H1 (cell line): ENCODE measurements at regions not wholly inside any gene's neighbourhood (a gene's known extent, or its start where the extent isn't known, plus 50 kb on each side); places are given as distances from the start of the nearest gene placed in this dataset.

Source experiments
- CTCF ChIA-PET: fragments of 300-600 bp; sonication (Branson Sonifier 250); formaldehyde crosslinking; loops from one replicate; lab custom pipeline; 2021; ENCODE audit not compliant: partially characterized antibody; lab: Charles Lee
- POLR2A ChIA-PET: fragments of 300-600 bp; sonication (Branson Sonifier 250); formaldehyde crosslinking; loops from one replicate; lab custom pipeline; 2021; ENCODE audit warnings: inconsistent platforms; ENCODE audit not compliant: partially characterized antibody; lab: Charles Lee
- DNase-seq, 2 experiments: peaks; one replicate each; pipeline versions ENCODE4 v3.0.0 to v3.0.0-alpha.2; 2010 to 2022; ENCODE audit warnings: low spot score in 2 of 2, low read depth in 1 of 2, mixed read lengths in 1 of 2
- FAIRE-seq: peaks from 2 replicates; lab custom pipeline; 2011; peaks lifted over from hg19 to GRCh38; lab: Jason Lieb, UNC
- H2AFZ ChIP-seq: 2 replicates; pipeline ENCODE4 v1.8.1; 2012; ENCODE audit warnings: low read length, inconsistent platforms
- H2AK5ac ChIP-seq: 2 replicates; pipeline ENCODE4 v1.6.1; 2013; ENCODE audit warnings: low read depth, low read length
- H2BK120ac ChIP-seq: replicated peaks from 2 replicates; pipeline ENCODE3; 2013; ENCODE audit warnings: low read depth, low read length, inconsistent platforms
- H2BK12ac ChIP-seq: 2 replicates; pipeline ENCODE4 v1.6.1; 2013; ENCODE audit warnings: low read depth, low read length
- H2BK15ac ChIP-seq: 2 replicates; pipeline ENCODE4 v1.6.1; 2013; ENCODE audit warnings: low read length
- H2BK20ac ChIP-seq: 2 replicates; pipeline ENCODE4 v1.6.1; 2013; ENCODE audit warnings: low read length
- H2BK5ac ChIP-seq: 2 replicates; pipeline ENCODE4 v1.6.1; 2013; ENCODE audit warnings: low read depth, low read length
- H3K14ac ChIP-seq: 2 replicates; pipeline ENCODE4 v1.6.1; 2013; ENCODE audit warnings: inconsistent platforms; ENCODE audit not compliant: insufficient read length
- H3K18ac ChIP-seq: 2 replicates; pipeline ENCODE4 v1.6.1; 2013; ENCODE audit warnings: low read length; ENCODE audit errors: extremely low read depth
- H3K23ac ChIP-seq: 2 replicates; pipeline ENCODE4 v1.6.1; 2013; ENCODE audit warnings: inconsistent platforms; ENCODE audit not compliant: insufficient read length
- H3K23me2 ChIP-seq: 2 replicates; pipeline ENCODE4 v1.6.1; 2013; ENCODE audit warnings: low read depth, low read length
- H3K27ac ChIP-seq: 2 replicates; pipeline ENCODE4 v1.6.1; 2011; ENCODE audit warnings: low read depth, low read length, inconsistent platforms
- H3K27me3 ChIP-seq, 4 experiments: replicated peaks in 1 of 4; 1 replicate in 1 of 4; 2 replicates in 3 of 4; pipeline versions ENCODE4 v1.6.1 to v1.8.1; 2011 to 2013; ENCODE audit warnings: low read length in 3 of 4, mild to moderate bottlenecking in 3 of 4, inconsistent platforms in 2 of 4, mixed read lengths in 2 of 4, moderate library complexity in 1 of 4; ENCODE audit not compliant: control insufficient read depth in 3 of 4, insufficient read depth in 3 of 4; ENCODE audit errors: extremely low read depth in 1 of 4
- H3K36me3 ChIP-seq, 4 experiments: 2 replicates each; pipeline versions ENCODE4 v1.6.1 to v1.8.1; 2011 to 2013; ENCODE audit warnings: mild to moderate bottlenecking in 4 of 4, low read length in 3 of 4, moderate library complexity in 2 of 4, control low read depth in 1 of 4, inconsistent platforms in 1 of 4; ENCODE audit not compliant: insufficient read depth in 4 of 4, control insufficient read depth in 2 of 4
- H3K4ac ChIP-seq: replicated peaks from 2 replicates; pipeline ENCODE3; 2013; ENCODE audit warnings: low read length, low read depth, mixed read lengths, inconsistent platforms; ENCODE audit not compliant: insufficient read length
- H3K4me1 ChIP-seq, 4 experiments: replicated peaks in 1 of 4; 1 replicate in 1 of 4; 2 replicates in 3 of 4; pipeline versions ENCODE4 v1.6.1 to v1.8.1; 2011 to 2013; ENCODE audit warnings: low read length in 3 of 4, inconsistent platforms in 2 of 4, mixed read lengths in 1 of 4; ENCODE audit not compliant: insufficient read depth in 4 of 4, control insufficient read depth in 3 of 4
- H3K4me2 ChIP-seq, 2 experiments: 2 replicates each; pipeline versions ENCODE4 v1.6.1 to v1.8.1; 2011 to 2013; ENCODE audit warnings: low read depth in 2 of 2, low read length in 2 of 2, control low read depth in 1 of 2, inconsistent platforms in 1 of 2, mild to moderate bottlenecking in 1 of 2; ENCODE audit not compliant: insufficient read depth in 1 of 2
- H3K4me3 ChIP-seq, 4 experiments: fragments of 200-600, 300-600 bp in 1 of 4; sonication (generic), shearing (Covaris generic), sonication (Bioruptor Twin) in 1 of 4; 2 replicates each; pipeline versions ENCODE4 v1.5.1 to v1.8.1; 2011 to 2016; ENCODE audit warnings: low read length in 4 of 4, low read depth in 3 of 4, control low read depth in 2 of 4, inconsistent platforms in 2 of 4, mild to moderate bottlenecking in 2 of 4, mixed read lengths in 1 of 4, moderate library complexity in 1 of 4; ENCODE audit not compliant: insufficient read depth in 2 of 4; ENCODE audit errors: extremely low read depth in 1 of 4
- H3K56ac ChIP-seq: replicated peaks from 2 replicates; pipeline ENCODE3; 2013; ENCODE audit warnings: low read depth, mild to moderate bottlenecking, mixed read lengths, low read length, inconsistent platforms; ENCODE audit not compliant: insufficient read length
- H3K79me1 ChIP-seq: 2 replicates; pipeline ENCODE4 v1.6.1; 2013; ENCODE audit warnings: low read depth, low read length, control low read depth
- H3K79me2 ChIP-seq, 2 experiments: 2 replicates each; pipeline versions ENCODE4 v1.6.1 to v1.8.1; 2012 to 2013; ENCODE audit warnings: low read length in 2 of 2, mild to moderate bottlenecking in 2 of 2, inconsistent platforms in 1 of 2; ENCODE audit not compliant: insufficient read depth in 2 of 2, control insufficient read depth in 1 of 2
- H3K9ac ChIP-seq, 4 experiments: replicated peaks in 1 of 4; 1 replicate in 1 of 4; 2 replicates in 3 of 4; pipeline versions ENCODE4 v1.6.1 to v1.8.1; 2011 to 2013; ENCODE audit warnings: low read depth in 3 of 4, low read length in 3 of 4, control low read depth in 2 of 4, mild to moderate bottlenecking in 2 of 4, moderate library complexity in 2 of 4, inconsistent platforms in 1 of 4; ENCODE audit errors: extremely low read depth in 1 of 4
- H3K9me3 ChIP-seq, 2 experiments: 2 replicates each; pipeline versions ENCODE4 v1.6.1 to v1.8.1; 2012 to 2013; ENCODE audit warnings: mild to moderate bottlenecking in 2 of 2, moderate library complexity in 2 of 2, control low read depth in 1 of 2, inconsistent platforms in 1 of 2, low read depth in 1 of 2, low read length in 1 of 2, mixed read lengths in 1 of 2; ENCODE audit not compliant: insufficient read depth in 2 of 2
- H4K20me1 ChIP-seq, 2 experiments: replicated peaks in 1 of 2; 2 replicates each; pipeline versions ENCODE3 to v1.8.1; 2011 to 2013; ENCODE audit warnings: inconsistent platforms in 2 of 2, low read length in 2 of 2, mild to moderate bottlenecking in 1 of 2; ENCODE audit not compliant: insufficient read depth in 2 of 2, control insufficient read depth in 1 of 2
- H4K5ac ChIP-seq: 2 replicates; pipeline ENCODE4 v1.6.1; 2013; ENCODE audit warnings: low read length, low read depth, mixed read lengths, inconsistent platforms; ENCODE audit not compliant: insufficient read length
- H4K8ac ChIP-seq: 2 replicates; pipeline ENCODE4 v1.8.0; 2013; ENCODE audit warnings: mild to moderate bottlenecking, moderate library complexity, low read length, inconsistent platforms; ENCODE audit not compliant: insufficient read depth; ENCODE audit errors: extremely low read depth
- H4K91ac ChIP-seq: replicated peaks from 2 replicates; pipeline ENCODE3; 2013; ENCODE audit warnings: low read length, mixed read lengths, inconsistent platforms; ENCODE audit not compliant: insufficient read length
- HDAC6 ChIP-seq: IDR thresholded peaks from one replicate; pipeline ENCODE4 v1.7.1; 2012; ENCODE audit warnings: low read depth, mild to moderate bottlenecking, inconsistent platforms, low read length, moderate library complexity
- KDM4A ChIP-seq: IDR thresholded peaks from one replicate; pipeline ENCODE4 v1.7.1; 2012; ENCODE audit warnings: low read depth, mild to moderate bottlenecking, moderate library complexity, low read length, inconsistent platforms; ENCODE audit not compliant: severe bottlenecking
- RBBP5 ChIP-seq: IDR thresholded peaks from 2 replicates; pipeline ENCODE4 v1.7.1; 2012; ENCODE audit warnings: low read depth, mild to moderate bottlenecking, inconsistent platforms, low read length, moderate library complexity, borderline replicate concordance
- SP2 ChIP-seq: IDR thresholded peaks from 2 replicates; pipeline ENCODE4 v1.6.1; 2012; ENCODE audit warnings: mild to moderate bottlenecking, low read length, inconsistent platforms
- SP4 ChIP-seq: IDR thresholded peaks from 2 replicates; pipeline ENCODE4 v1.6.1; 2012; ENCODE audit warnings: low read length, inconsistent platforms
- ZNF274 ChIP-seq: IDR thresholded peaks from 2 replicates; pipeline ENCODE4 v1.7.0; 2012; ENCODE audit warnings: low read length, borderline replicate concordance; ENCODE audit errors: extremely low read depth
- WGBS, 2 experiments: shearing (Covaris generic) in 1 of 2; methylation state at CpG; one replicate each; pipeline versions ENCODE4 v1.1.6 to v1.1.7; 2013 to 2015; ENCODE audit warnings: low lambda C conversion rate in 2 of 2, mixed read lengths in 2 of 2, inconsistent platforms in 1 of 2, low coverage in 1 of 2, missing lambda C conversion rate in 1 of 2; ENCODE audit not compliant: insufficient replicate concordance in 2 of 2, insufficient coverage in 1 of 2, insufficient read length in 1 of 2; ENCODE audit errors: extremely low coverage in 1 of 2, missing lambda C conversion rate in 1 of 2; 5-methylcytosine and 5-hydroxymethylcytosine counted together

GRCh38 chr9:109937861-109938453 is 158.0 kb downstream of the PALM2AKAP2 start:
- no peaks in the 10 kb centered on the region for H3K36me3 ChIP-seq
- no peaks in the 10 kb centered on the region for H4K20me1 ChIP-seq
- H3K79me2 ChIP-seq, result no peaks in the 10 kb centered on the region
- H4K5ac ChIP-seq, result no peak overlapping the region
- CTCF ChIA-PET, result interaction anchor here (1.3 to 1.6 kb wide), 2 partner anchors 15 to 34 kb away, joined by 4 to 6 read pairs; no protein-coding TSS in a partner anchor
- DNase-seq, result no peak
- no peak overlapping the region for H2BK120ac ChIP-seq
- H3K4me1 ChIP-seq, result no peaks in the 10 kb centered on the region
- H3K27me3 ChIP-seq, result no peaks in the 10 kb centered on the region
- H3K4me3 ChIP-seq, result no peak overlapping the region
- no peaks in the 10 kb centered on the region for H3K23me2 ChIP-seq
- H3K18ac ChIP-seq, result no peak overlapping the region
- H2BK12ac ChIP-seq, result no peak overlapping the region
- H3K9ac ChIP-seq, result no peak overlapping the region
- H3K27ac ChIP-seq, result no peak overlapping the region
- POLR2A ChIA-PET, result no interaction called here
- H2BK15ac ChIP-seq, result no peak overlapping the region
- TF ChIP-seq HDAC6 (no peak), KDM4A (no peak), RBBP5 (no peak), SP2 (no peak), ZNF274 (no peak), SP4 (no peak)
- H3K23ac ChIP-seq, result no peak overlapping the region
- H2BK5ac ChIP-seq, result no peak overlapping the region
- no peak overlapping the region for H3K14ac ChIP-seq
- no peak overlapping the region for H4K8ac ChIP-seq
- H4K91ac ChIP-seq, result no peak overlapping the region
- H2BK20ac ChIP-seq, result no peak overlapping the region
- no peaks in the 10 kb centered on the region for H3K79me1 ChIP-seq
- no peak overlapping the region for H3K4me2 ChIP-seq
- H2AK5ac ChIP-seq, result no peak overlapping the region
- H3K56ac ChIP-seq, result no peak overlapping the region
- no peak overlapping the region for H2AFZ ChIP-seq
- H3K9me3 ChIP-seq, result no peaks in the 10 kb centered on the region
- no peak overlapping the region for H3K4ac ChIP-seq
- no peak for FAIRE-seq
- 97% methylated on average over 3 of the region's 3 CpGs; no CpG with 5 or more reads in 1 of the 2 experiments for WGBS, 2 experiments
